ENCODE measurements at regions not wholly inside any gene's neighbourhood (a gene's known extent, or its start where the extent isn't known, plus 50 kb on each side); places are given as distances from the start of the nearest gene placed in this dataset.

- DNase-seq (ENCODE audit: insufficient read length, low spot score) (no peak), FAIRE-seq (no peak)
- TF ChIP-seq CTCF (IDR thresholded peaks at IDR 0.05; ENCODE audit: insufficient read depth, missing control alignments), result no peak
These were observed 496.9 kb downstream of the RAB28 start for GRCh38 chr4:12987284-12987683.

GRCh38 chr4:12979797-12980196 is 504.3 kb downstream of the RAB28 start:
- DNase-seq (ENCODE audit: insufficient read length, low spot score), result no peak
- no peak for FAIRE-seq
- no peak for TF ChIP-seq CTCF (IDR thresholded peaks at IDR 0.05; ENCODE audit: insufficient read depth, missing control alignments)

- DNase-seq (ENCODE audit: insufficient read length, low spot score) (no peak), FAIRE-seq (no peak)
- no peak for TF ChIP-seq CTCF (IDR thresholded peaks at IDR 0.05; ENCODE audit: insufficient read depth, missing control alignments)
These were observed 505.8 kb downstream of the RAB28 start for GRCh38 chr4:12978310-12978709.

GRCh38 chr4:12975511-12975910 is 508.6 kb downstream of the RAB28 start:
- FAIRE-seq (no peak), DNase-seq (ENCODE audit: insufficient read length, low spot score) (no peak)
- TF ChIP-seq CTCF (IDR thresholded peaks at IDR 0.05; ENCODE audit: insufficient read depth, missing control alignments), result no peak

GRCh38 chr4:12973522-12973921 is 510.6 kb downstream of the RAB28 start:
- TF ChIP-seq CTCF (IDR thresholded peaks at IDR 0.05; ENCODE audit: insufficient read depth, missing control alignments), result no peak
- DNase-seq (ENCODE audit: insufficient read length, low spot score) (no peak), FAIRE-seq (no peak)

- DNase-seq (ENCODE audit: insufficient read length, low spot score) (no peak), FAIRE-seq (no peak)
- TF ChIP-seq CTCF (IDR thresholded peaks at IDR 0.05; ENCODE audit: insufficient read depth, missing control alignments), result no peak
These were observed 515.8 kb downstream of the RAB28 start for GRCh38 chr4:12968345-12968744.

GRCh38 chr4:12966726-12967125 is 517.4 kb downstream of the RAB28 start:
- FAIRE-seq, result no peak
- no peak for TF ChIP-seq CTCF (IDR thresholded peaks at IDR 0.05; ENCODE audit: insufficient read depth, missing control alignments)
- no peak for DNase-seq (ENCODE audit: insufficient read length, low spot score)

Measured in D721Med (cell line).